GM21786 (cell line): ENCODE measurements at regions not wholly inside any gene's neighbourhood (a gene's known extent, or its start where the extent isn't known, plus 50 kb on each side); places are given as distances from the start of the nearest gene placed in this dataset.

Experiments used
- ATAC-seq: cut with Tn5 transposase; IDR thresholded peaks from one replicate; pipeline ENCODE4 v1.9.1; 2021; ENCODE audit not compliant: unreplicated experiment

DNA sequence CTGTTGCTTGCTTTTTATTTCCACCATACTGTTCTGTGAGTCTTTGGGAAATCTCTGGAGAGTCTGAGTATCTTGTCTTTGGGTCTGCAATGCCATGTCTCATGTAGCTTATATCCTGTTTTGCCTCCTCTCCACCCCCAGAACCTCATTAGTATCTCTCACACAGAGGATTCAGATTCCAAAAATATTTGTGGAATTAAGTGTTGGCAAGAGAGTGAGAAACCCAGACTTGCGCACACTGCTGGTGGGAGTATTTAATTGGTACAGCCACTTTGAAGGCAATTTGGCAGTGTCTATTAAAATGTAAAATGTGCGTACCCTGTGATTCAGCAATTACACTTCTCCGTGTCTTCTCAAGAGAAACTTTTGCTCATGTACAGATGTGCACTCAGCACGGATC, 68.6 kb downstream of the ZNF621 start:
- ATAC-seq, result no peak

DNA sequence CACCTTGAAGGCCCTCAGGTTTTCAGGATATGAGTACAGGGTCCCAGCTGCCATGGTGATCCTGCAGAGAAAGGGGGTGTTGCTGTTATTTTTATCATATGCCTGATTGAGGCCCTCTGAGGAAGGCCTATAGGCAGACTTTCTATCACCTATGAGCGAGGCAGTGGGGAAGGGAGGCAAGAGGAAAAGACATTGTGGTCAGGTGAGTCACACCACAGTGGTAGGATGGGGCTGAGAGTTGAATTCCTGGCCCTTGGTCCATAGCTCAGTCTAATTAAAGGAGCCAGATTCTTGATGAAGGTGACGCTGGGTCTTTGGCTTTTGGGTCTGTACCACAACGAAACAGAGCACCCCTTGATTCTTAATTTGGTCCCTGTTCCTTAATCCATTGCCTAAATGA, 72.7 kb downstream of the ZNF621 start:
- ATAC-seq, result no peak

DNA sequence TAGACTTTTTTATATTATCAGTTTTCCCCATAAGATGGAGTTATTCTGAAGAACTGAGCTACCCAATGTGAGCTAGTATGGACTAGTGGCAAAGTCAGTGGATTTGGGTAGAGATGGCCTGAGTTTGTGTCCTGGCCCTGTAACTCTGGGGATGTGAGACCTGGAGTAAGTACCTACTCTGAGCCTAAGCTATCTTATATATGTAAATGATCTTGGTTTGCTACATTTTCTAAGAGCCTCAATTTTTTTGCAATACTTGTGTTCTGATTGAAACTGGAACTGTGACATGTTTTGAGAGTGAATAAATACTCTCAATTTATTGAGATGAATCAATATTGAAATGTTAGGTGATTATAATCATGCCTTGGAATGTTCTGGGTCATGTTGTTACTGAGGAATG, 73.6 kb downstream of the ZNF621 start:
- ATAC-seq, result no peak

DNA sequence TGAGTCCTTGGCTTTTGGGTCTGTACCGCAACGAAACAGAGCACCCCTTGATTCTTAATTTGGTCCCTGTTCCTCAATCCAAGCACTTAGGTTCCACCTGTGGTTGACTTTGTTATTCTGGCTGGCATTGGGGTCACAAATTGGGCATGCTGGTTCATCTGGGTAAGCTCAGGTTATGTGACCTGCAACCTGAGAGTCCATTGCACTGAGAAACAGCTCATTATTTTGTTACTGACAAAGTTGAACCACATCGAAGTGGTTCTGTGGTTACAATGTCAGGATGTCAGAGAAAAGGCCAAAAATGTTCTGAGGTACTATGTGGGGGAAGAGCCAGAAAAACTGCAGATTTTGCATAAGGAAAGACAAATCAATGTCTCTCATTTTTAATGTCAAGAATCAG, 74.2 kb downstream of the ZNF621 start:
- no peak for ATAC-seq

DNA sequence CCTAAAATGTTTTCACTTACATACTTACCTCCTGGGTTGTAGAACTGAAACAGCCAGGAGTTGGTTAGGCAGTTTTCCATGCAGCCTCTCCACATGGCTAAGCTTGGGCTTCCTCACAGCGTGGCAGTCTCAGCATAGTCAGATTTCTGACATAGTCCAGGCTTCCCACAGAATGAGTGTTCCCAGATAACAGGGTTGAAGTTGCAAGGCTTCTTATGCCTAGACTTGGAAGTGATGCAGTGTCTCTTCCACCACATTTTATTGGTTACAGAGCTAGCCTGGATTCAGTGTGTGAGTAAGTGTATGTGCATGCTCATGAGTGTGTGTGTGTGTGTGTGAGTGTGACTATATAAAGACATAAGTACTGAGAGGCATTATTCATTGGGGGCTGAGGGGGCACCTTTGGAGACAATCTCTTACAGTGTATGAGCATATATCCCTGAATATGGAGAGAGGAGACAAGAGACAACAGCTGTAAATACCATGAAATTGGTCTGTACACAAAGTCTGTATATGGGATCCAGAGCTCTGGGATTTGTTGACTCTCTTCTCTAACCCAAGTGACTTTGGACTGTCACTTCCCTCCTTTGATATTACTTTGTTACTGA, 78.1 kb downstream of the ZNF621 start:
- no peak for ATAC-seq

DNA sequence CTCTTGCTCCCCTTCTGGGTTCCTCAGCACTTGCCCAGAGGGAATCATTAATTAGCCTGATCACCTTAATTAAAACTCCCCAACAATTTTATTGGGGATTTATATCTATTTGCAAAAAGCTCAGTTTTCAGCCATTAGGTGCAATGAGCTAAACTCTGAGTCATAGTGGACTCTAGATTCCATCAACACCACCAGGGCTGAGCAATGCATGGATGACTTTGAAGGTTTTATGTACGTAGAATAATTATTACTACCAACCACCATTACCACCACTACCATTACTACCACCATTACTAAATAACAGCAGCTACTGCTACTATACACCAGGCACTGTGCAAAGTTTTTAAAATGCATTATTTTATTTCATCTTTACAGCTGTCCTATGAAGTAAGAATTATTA, 81.2 kb downstream of the ZNF621 start:
- no peak for ATAC-seq

DNA sequence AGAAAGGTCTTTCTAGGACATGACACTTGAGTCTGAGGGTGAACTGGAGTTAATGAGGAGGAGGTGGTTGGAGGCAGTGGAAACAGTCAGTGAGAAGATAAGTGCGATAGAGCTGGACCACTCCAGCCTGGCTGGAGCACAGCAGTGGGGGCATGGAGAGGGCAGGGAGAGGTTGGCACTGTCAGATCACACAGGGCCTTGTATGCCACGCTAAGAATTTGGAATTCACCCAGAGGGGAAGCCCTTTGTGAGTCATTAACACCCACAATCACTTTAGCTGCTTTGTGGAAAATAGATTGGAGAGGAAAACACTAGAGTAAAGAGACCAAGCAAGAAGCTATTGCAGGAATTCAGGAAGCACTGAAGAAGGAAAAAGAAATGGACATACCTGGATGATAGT, 83.3 kb downstream of the ZNF621 start:
- ATAC-seq, result no peak

DNA sequence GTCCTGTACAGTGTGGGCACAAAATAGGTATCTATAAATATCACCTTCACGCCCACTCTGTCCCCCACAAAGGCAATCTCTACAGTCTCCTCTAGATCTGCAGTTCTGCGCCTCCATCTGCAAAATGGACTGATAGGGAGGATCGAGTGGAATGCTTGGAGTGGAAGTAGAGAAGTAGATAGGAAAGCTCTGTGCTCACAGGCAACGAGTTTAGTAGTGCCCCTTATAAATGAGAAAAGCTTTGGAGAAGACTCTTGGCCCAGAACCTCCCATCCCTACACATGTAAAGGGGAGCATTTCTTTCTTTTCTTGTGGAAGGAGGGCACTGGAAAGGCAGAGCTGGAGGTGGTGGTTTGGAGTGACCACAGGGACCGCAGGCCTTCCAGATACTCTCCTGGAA, 88.5 kb downstream of the ZNF621 start:
- ATAC-seq, result no peak

DNA sequence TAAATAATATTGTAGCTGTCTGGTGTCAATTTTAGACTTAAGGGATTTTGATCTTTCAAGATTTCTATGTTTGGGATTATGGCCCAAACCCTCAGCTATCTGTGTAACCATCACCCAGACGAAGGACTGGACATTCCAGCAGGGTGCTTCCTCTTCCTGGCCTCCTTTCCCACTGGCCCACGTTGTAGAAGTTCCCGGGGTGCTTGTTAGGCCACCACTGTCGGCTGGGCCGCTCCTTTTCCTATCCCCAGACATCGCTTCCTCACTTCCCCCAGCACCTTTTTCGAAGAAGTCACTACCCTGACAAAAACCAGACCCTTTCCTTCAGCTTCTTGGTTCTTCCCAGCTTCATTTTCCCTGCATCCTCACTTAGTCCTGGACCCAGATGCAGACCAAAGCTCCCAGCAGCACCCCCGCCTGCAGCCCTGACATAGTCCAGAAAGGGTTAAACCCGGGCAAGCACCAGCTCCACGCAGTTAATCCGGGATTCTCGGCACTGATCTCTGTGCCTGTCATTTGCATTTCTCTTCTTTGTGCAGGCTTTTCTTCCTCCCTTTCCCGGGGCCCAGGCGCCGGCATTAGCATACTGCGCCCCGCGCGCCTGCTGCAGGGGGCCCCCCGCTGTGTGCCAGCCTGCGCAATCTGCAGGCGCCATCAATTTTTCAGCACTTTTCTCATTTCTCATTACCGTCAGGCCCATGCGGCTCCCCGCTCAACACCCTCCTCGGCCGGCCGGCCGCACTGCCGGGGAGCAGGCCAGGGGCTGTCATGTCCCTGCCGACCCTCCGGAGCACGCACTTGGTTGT, 90.6 kb downstream of the ZNF621 start:
- ATAC-seq, result no peak

DNA sequence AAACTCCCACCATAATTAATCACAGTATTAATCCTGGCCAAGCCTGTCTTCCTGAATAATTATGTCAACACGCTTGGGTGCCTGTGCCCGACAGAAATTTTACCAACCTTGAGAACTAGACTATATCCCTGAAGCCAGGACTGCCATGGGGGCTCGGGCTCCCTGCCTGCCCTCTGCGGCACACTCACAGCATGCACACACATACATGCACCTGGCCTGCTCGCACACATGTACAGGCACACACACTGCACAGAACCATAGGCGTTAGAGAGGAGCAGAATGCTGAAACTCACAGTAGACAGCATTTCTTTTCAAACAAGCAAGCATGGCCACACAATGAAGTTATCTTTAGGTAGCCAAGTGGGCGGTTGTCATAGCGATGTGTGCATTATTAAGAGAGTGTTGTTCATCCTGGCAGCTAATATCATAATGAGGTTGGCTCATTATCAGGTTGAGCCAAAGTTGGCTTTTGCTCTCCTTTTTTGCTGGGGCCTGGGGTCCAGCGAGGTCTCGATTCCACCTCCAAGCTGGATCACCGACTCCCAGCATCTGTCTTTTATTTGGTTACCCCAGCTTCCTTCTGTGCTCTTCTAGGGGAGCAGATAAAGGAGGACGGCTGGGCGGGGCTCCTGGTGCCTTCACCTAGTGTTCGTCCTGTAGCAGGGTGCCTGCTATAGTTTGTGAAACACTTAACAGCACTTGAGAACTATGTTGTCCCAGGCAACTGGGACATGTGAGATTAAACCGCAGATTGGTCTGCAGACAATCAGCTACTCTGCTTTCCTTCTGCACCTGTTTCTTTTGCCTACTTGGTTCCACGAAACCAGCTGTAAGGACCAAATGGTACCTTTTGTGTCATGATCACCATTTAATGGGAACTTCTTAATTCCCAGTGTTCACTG, 91.4 kb downstream of the ZNF621 start:
- ATAC-seq, result no peak

DNA sequence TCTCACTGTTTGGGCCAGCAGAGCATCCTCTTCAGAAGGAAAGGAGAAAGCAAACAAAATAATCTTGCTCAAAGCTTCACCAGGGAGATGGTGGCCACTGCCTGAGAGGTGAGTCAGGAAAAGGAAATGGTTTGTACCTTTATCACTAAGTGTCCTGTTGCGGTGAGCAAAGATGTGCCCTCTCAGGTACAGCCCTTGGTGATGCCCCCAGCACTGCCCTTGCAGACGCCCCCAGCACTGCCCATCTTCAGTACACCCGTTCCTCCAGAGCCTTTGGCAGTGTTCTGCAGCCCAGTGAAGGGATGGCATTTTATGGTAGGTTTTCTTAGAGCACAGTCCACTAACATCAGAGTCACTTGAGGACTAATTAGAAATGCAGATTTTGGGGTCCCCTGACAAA, 92.3 kb downstream of the ZNF621 start:
- ATAC-seq, result no peak

DNA sequence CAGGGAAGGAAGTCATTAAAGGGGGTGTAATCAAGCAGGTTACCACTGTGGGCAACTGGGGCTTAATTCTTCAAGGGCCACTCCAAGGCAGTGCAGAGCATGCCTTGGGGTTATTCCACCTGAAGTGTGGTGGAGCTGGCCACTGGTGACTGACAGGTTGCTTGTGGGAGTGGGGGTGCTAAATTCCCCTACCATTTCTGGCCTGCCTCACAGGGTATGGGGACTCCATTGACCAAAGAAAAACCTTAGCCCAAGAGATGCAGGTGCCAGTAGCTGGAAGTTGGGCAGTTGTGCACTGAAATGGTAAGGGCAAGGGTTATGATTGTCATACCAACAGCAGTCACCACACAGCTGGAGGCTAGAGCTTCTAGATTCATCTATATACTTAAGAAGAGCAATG, 93.4 kb downstream of the ZNF621 start:
- no peak for ATAC-seq

DNA sequence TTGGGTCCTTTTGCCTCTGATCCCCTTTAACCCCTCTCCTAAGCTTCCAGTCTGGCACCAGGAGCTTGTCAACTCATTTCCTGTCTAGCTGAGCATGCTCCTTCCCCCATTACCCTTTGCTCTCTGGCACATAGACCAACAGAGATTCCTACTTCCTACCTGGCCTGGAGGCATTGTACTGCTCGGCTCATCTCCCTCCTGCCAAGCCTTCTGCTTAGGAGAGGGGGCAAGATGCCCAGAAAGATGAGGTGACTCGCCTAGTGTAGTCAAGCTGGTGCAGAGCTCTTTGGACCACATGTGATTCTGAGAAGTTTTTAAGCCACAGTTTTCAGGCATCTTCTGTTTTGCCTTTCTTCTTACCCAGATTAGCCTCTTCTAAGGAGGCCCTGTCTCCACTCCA, 95.4 kb downstream of the ZNF621 start:
- no peak for ATAC-seq

DNA sequence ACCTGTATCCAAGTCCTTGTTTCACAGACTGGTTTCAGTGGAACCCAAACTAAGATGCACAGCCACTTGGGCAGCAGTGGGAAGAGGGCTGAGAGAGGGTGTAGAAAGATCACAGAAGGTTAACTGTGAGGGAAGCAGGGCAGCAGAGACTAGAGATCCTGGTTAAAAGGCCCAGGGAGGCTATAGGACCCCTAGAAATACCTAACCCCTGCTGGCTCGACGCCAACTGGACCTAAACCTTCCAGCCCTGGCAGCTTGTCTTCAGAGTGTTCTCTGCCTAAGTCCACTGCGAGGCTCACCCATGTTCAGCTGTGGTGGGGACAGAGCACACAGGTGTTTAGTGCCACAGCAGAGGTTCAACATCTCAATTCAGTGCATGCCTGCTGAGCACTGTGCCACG, 96.5 kb downstream of the ZNF621 start:
- no peak for ATAC-seq

DNA sequence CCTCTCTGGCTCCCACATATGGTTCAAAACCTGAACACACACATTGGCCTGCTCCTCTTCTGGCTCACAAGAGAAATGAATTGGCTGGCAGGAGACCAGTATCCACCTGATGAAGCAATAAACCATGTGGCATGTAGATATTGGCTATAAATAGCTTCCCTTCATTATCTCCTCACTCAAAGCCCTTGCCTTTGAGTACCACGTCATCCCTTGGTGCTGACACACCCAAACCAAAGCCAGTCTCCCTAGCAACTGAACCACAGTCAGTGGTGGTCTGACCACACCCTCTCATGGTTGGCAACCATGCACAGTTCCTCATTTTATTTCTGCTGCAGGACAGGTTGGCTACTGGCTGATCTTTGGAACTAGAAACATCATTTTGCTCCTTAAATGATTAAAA, 98.8 kb downstream of the ZNF621 start:
- ATAC-seq, result peak; percentile 96

DNA sequence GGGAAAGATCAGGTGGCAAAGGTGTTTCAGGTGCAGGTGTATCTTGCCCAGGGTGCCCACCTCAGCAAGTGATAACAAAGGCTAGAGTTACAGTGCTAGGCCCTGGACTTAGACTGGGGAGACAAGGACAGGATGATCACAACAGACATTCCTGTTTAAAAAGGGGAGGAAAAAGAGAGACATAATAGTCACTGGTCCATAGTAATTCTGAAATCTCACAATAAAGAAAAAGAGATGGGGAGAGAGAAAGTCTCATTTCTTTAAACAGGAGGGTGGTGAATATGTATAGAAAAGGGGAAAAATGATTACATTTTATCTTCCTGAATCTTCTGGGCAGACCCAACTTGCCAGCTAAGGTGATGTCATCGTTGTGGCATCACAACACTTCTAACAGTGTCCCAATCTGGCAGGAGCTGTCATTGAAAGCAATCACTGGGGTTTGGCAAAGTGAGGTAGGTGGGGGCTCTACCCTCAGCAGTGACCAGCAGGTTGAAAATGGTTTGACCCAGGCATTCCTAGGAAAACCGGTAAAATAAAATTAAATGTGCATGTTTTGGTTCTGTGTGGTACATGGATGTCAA, 99.5 kb downstream of the ZNF621 start:
- no peak for ATAC-seq

DNA sequence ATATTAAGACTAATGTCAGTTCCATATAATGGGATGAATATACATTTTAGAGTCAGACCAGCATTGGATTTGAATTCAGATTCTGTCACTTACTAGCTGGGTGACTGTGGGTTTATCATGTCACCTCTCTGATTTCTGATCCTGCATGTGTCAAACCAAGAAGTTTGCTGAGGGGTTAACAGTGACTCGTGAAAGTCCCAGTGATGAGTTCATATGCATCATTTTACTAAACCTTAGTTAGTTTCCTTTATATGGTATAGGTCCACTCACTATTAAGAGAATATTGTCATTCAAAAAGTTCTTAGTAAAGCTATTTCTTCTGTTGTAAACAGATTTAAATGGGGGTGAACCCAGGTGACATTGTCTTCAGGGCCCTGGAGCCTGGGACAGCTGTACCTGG, 102.3 kb downstream of the ZNF621 start:
- ATAC-seq, result no peak

DNA sequence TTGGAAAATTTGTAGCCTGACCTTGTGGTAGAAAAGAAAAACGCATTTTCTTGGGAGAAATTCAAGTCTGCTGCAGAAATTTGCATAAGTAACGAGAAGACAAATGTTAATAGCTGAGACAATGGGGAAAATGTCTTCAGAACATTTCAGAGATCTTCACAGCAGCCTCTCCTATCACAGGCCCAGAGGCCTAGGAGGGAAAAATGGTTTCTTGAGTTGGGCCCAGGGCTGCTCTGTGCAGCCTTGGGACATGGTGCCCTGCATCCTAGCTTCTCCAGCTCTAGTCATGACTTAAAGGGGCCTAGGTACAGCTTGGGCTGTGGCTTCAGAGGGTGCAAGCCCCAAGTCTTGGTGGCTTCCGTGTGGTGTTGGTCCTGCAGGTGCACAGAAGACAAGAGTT, 104.2 kb downstream of the ZNF621 start:
- no peak for ATAC-seq

DNA sequence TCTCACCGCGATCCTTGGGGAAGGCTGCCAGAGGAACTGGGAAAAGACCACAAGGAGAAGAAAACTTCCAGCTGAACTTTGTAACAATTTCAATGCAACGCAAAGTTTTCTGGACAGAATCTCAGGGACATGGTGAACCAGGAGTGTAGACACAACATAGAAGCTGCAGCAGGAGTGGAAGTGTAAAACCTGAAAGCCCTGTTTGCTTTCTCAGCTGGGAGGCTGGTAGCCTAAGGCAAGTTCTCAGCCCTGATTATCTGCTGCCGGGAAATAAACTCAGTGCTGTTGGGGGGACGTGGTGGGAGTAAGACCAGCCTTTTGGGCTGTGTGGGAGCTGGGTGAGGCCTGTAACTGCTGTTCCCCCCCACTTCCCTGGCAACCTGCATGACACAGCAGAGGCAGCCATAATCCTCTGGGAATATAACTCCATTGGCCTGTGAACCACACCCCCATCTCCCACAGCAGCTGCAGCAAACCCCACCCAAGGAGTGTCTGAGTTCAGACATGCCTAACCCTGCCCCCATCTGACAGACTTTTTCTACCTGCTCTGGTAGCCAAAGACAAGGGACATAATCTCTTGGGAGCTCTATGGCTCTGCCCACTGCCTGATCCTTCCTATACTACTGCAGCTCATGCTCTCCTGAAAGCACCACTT, 106.7 kb downstream of the ZNF621 start:
- ATAC-seq, result no peak

DNA sequence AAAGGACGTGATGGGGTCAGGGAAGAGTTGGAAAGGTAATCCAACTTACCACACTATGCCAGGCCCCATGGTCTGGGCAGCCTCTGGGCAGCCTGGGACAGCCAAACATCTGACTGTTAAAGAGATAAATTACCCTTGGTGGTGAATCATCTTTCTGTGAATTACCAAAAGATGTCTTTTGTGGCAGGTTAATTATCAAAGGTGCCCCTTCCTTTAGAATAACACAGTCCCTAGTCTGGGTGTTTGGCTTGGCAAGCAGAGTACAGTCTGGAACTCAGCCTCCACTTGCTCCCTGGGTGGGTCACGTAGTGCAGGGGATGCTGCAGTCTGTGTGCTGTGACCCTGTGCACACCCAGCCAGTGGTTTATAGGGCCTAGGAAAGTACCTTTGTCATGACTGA, 113.1 kb downstream of the ZNF621 start:
- no peak for ATAC-seq

DNA sequence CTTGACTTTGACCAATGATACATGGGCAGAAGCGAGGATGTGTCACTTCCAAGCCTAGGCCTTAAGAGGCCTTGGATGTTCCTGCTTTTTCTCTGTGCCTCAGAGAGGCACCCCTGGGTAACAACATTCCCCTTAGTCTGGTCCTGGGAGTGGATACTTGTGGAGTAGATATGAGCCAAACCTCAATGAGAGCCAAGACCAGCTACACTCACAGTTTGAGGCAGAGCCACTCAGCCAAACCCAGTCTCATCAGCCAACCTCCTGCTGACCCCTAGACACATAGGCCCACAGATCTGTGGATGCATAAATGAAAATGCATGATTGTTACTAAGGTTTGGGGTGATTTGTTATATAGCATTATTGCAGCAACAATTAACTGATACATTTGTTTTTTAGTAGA, 114.2 kb downstream of the ZNF621 start:
- ATAC-seq, result no peak
